Kidney epithelial cell (primary cell): ENCODE measurements at regions not wholly inside any gene's neighbourhood (a gene's known extent, or its start where the extent isn't known, plus 50 kb on each side); places are given as distances from the start of the nearest gene placed in this dataset.

Source experiments
- DNase-seq: peaks from one replicate; pipeline ENCODE4 v3.0.0-alpha.2; 2010; ENCODE audit warnings: low read depth
- H3K27me3 ChIP-seq: 2 replicates; pipeline ENCODE4 v1.6.0; 2011; ENCODE audit warnings: low read length; ENCODE audit not compliant: control insufficient read depth, insufficient read depth
- H3K36me3 ChIP-seq: 2 replicates; pipeline ENCODE4 v1.5.1; 2011; ENCODE audit warnings: low read length; ENCODE audit not compliant: control insufficient read depth, insufficient read depth
- H3K4me3 ChIP-seq: 2 replicates; pipeline ENCODE4 v1.5.1; 2011; ENCODE audit warnings: low read depth, mild to moderate bottlenecking, control low read depth, low read length
- TF ChIP-seq, protein P1 (sequence below): IDR thresholded peaks from 2 replicates; pipeline ENCODE4 v1.5.1; 2011; ENCODE audit warnings: mild to moderate bottlenecking, moderate library complexity, low read length, control low read depth, inconsistent platforms; ENCODE audit not compliant: insufficient read depth, poor library complexity, severe bottlenecking

DNA sequence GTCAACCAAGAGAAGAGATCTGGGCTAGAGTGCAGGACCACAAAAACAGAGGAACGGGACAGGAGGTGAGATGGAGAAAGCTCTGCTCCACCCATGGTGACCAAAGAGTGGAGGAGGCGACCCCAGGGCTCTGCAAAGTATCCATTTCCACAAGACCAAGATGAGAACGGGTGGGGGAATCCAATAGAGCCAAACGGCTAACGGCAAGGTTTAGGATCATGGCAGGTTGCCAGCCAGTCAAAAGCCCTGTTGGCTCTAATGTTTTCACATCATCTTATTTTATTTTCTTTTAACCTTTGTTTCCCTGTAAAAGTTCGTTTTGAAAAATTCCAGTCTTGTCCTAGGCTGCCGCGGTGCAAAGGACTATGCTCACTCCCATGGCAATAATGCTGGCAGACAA is 52.1 kb upstream of the CHST1 start:
- no peak for DNase-seq
- TF ChIP-seq, protein P1, sequence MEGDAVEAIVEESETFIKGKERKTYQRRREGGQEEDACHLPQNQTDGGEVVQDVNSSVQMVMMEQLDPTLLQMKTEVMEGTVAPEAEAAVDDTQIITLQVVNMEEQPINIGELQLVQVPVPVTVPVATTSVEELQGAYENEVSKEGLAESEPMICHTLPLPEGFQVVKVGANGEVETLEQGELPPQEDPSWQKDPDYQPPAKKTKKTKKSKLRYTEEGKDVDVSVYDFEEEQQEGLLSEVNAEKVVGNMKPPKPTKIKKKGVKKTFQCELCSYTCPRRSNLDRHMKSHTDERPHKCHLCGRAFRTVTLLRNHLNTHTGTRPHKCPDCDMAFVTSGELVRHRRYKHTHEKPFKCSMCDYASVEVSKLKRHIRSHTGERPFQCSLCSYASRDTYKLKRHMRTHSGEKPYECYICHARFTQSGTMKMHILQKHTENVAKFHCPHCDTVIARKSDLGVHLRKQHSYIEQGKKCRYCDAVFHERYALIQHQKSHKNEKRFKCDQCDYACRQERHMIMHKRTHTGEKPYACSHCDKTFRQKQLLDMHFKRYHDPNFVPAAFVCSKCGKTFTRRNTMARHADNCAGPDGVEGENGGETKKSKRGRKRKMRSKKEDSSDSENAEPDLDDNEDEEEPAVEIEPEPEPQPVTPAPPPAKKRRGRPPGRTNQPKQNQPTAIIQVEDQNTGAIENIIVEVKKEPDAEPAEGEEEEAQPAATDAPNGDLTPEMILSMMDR = no peak
- Histone ChIP-seq H3K36me3 (no peaks in the 10 kb centered on the region), H3K4me3 (no peak overlapping the region), H3K27me3 (peaks cover 6% of the 10 kb centered on the region)

DNA sequence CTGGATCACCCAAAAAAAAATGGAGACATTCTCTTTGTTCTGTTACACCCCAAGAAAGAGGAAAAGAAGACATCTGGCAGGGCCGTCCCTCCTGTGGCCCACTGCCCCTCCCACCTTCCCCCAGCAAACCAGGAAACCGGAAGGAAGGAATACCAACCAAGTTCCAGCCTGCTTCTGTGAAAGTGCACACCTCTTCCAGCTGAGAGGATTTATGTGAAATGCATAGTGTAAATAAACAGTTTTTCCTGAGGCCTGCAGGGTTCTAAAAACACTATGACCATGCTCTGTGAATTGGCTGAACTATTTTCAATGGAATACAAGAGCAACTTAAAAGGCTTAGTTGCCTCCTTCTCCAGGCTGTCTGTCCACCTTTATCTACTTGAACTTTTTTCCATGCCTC is 50.0 kb upstream of the CHST1 start:
- DNase-seq = no peak
- Histone ChIP-seq H3K36me3 (no peaks in the 10 kb centered on the region), H3K27me3 (peaks cover 4% of the 10 kb centered on the region), H3K4me3 (no peak overlapping the region)
- TF ChIP-seq, protein P1 = no peak
